LHCN-M2 (cell line): ENCODE measurements at regions not wholly inside any gene's neighbourhood (a gene's known extent, or its start where the extent isn't known, plus 50 kb on each side); places are given as distances from the start of the nearest gene placed in this dataset.
"Not testable (repeated sequence)": the region's sequence is repeated elsewhere in the genome, so short reads cannot be mapped to it uniquely, and the experiment has no call there.

Experiments used
- DNase-seq: peaks from one replicate; pipeline ENCODE4 v3.0.0-alpha.2; 2012; ENCODE audit warnings: low read depth

DNA sequence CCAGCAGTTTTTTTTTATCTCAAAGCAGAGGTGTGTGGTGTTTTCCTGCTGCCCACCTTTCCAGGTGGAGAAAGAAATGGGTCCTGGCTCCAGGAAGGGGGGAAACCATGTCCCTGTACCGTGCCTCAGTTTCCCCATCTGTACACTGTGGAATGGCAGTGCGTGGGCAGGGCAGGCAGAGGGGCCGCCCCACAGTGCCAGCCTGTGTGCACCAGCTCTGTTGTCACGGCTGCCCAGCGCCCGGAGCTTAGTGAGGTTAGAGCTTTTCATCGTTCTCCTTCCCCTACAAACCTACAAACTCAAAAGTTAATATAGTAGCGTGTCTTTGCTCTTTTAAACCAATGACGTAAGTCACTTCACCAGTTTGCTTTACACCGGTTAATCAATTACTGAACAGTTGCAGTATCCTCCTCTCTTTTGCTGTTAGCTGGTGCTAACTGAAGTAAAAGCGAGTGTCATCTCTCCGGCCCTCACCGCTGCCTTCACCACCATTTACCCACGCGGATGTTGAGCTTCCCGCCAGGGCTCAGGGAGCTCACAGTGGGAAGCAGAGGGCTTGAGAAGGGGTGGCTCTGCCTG is 114.8 kb upstream of the ADRA2C start:
- no peak for DNase-seq

- no peak for DNase-seq
Observed at GRCh38 chr4:3649491-3649890, 116.7 kb upstream of the ADRA2C start.

GRCh38 chr4:3648731-3649130 is 116.5 kb upstream of the LRPAP1 start:
- DNase-seq: no peak

DNA sequence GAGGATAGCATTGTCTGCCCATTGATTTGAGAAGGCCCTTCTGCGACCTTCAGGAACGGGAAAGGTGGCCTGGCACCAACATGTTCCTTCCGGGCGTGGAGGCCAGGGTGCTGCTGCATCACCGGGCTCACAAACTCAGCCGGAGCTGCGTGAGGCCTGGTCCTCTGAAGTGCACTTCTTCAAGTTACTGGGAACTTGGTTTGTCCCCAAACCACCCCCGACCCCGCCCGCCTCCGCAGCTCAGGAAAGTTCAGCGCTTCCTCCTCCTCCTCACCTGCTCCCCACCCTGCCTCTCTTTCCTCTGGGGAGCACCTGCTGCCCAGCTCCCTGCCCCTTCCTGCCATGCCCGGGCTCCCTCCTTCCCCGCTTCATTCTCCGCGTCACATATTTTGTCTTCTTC is 116.0 kb upstream of the LRPAP1 start:
- DNase-seq: no peak

DNA sequence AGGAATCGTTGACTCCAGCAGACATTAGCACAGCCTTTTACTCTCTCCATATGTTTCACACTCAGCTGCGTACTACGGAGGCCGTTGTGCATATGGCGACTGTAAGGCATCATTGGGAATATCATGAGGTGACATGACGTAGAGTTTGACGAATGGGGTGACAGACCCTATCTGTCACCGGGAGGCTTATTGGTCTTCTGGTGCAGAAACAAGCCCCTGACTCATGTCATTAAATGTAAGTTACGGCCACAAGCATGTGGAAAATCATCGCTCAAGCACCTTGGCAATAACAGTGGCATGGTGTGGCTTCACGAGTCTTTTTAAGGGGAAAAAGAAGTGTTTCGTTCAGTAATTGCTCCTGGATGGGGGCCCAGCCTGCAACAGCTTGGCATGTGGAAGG is 115.2 kb upstream of the LRPAP1 start:
- no peak for DNase-seq

DNA sequence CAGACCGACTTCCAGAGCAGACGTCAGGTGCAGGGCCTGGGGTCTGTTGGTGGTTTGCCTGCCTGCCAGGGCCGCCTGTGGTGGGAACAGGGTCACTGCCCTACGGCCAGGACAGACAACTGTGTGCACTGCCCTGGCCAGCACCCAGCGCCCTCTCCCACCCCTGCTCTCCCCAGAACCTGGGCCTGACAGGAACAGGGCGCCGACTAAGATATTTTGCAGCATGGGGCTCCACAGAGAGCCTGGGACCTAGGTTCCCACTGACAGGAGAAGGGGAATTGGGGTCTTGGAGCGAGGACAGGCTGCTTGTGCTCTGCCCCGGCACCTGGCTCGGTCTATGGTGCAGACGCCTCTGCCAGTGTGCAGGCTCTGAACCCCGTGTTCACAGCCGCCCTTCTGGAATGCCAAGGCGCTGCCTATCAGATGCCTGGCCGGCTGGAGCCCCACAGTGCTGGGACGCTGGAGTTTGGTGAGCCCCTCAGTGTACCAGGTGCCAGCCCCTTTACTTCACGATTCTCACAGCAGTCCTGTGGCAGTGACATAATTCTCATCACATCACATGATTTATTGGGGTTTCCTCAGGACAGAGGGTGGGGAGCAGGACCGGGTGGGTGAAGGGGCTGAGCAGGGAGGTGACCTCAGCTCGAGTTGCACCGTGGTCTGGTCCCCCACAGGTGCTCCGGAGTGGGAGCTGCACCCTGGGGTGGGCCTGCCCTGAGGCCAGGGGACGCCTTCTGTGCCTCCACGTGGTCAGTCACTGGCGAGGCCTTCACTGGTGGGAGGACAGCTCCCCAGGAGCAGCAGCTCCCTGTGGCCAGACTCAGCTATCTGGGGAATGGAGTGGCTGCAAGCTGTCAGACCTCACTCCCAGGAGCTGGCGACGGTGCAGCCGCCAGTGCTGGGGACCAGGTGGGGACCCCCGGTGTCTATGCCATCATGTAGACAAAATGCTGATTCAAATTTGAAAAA is 113.8 kb upstream of the LRPAP1 start:
- DNase-seq: no peak

GRCh38 chr4:3644849-3645627 is 112.8 kb upstream of the LRPAP1 start:
- DNase-seq: peak; percentile 60

- DNase-seq: no peak
Observed at GRCh38 chr4:3643518-3644433, 111.6 kb upstream of the LRPAP1 start.

GRCh38 chr4:3642806-3643517 is 110.7 kb upstream of the LRPAP1 start:
- no peak for DNase-seq

DNA sequence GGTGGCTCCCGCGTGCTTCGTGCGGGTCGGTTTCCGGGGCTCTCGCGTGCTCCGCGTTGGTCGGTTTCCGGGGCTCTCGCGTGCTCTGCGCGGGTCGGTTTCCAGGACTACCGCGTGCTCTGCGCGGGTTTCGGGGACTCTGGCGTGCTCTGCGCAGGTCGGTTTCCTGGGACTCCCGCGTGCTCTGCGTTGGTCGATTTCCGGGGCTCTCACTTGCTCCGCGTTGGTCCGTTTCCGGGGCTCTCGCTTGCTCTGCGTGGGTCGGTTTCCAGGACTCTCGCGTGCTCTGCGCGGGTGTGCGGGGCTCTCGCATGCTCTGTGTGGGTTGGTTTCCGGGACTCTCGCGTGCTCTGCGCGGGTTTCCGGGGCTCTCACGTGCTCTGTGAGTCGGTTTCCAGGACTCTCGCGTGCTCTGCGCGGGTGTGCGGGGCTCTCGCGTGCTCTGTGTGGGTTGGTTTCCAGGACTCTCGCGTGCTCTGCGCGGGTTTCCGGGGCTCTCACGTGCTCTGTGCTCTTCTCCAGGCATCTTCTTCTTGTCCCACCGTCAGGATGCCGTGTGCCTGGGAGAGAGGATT is 109.9 kb upstream of the LRPAP1 start:
- no peak for DNase-seq

DNA sequence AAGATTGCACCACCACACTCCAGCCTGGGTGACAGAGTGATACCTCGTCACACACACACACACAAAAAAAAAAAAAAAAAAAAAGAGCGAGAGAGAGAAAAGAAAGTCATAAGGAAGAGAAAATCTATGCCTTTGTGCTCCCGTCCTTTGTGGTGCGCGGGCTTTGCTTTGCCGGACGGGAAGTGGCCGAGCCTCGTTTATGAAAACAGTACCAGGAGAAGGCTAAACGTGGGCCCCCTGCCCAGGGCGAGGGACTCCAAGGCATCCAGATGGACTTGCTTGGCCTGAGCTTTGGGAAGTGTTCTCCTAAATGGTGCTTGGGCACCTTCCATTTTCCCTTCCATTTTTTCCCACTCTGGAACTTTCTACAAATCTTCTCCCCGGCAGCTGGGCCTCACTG is 109.3 kb upstream of the LRPAP1 start:
- DNase-seq: no peak

- DNase-seq: peak; percentile 15
Observed at GRCh38 chr4:3640587-3640962, 108.4 kb upstream of the LRPAP1 start.

DNA sequence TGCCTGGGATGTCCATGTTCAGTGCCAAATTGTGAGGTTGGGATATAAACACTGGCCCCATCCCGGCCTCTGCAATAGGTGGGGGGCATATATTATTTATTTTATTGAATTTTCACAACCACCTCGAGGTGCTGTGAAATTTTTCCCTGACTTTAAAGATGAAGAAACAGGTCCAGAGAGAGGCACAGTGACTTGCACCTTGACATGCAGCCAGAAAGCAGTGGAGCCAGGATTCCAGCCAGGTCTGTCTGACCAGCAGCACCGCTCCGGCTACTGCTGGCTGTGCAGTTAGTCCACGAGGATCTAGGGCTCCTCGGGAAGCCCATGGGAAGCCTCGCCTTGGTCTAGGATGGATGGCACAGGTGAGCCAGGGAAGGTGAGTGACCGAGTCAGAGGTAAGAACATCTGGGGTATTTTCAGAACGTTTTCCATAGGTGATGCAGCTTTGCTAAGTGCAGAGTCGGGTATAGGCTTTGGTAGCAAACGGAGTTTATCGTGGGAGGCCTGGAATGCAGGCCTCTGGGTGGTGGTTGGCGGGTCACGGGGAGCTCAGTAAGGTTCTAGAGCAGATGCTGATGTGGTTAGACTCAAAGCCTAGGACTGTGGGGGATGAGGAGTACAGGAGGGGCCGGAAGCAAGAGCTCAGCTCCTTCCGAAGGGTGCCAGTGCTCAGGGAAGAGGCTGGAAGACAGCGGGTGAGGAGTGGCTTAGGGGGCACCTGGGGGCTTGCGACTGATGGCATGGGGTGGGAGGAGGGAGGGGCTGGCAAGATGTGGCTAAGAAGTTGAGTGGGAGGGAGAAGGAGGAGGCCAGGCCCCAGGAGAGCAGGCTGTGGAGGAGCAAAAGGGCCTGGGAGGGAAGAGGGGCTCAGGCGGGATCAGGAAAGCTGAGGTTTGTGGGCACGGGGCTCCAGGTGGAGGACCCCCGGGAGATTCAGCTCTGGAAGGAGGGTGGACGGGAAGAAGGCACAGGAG is 107.7 kb upstream of the LRPAP1 start:
- DNase-seq: no peak

DNA sequence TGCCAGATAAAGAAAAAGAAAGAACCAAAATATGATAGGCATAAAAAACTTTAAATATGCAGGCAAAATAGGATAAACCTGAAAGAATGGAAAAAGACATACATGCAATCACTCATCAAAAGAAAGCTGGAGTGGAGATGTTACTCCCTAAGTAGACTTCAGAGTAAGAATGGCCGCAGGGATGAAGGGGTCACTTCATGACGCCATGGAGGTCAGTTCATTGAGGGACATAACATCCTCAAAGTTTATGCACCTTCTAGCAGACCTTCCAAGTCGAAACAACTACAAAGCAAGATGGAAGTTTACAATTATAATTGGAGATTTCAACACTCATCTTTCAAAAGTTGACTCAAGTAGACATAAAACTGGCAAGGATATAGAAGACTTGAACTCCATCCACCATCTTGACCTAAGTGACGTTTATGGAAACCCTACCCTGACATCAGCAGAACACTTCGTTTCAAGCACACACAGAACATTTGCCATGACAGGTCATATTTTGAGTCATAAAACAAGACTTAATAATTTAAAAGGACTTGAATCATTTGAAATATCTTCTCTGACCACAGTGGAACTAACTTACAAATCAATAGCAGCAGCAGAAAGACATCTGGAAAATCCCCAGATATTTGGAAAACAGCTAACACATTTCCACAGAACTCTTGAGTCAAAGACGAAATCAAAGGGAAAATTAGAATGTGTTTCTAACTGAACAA is 106.0 kb upstream of the LRPAP1 start:
- DNase-seq: no peak

GRCh38 chr4:3637326-3638016 is 105.2 kb upstream of the LRPAP1 start:
- no peak for DNase-seq

DNA sequence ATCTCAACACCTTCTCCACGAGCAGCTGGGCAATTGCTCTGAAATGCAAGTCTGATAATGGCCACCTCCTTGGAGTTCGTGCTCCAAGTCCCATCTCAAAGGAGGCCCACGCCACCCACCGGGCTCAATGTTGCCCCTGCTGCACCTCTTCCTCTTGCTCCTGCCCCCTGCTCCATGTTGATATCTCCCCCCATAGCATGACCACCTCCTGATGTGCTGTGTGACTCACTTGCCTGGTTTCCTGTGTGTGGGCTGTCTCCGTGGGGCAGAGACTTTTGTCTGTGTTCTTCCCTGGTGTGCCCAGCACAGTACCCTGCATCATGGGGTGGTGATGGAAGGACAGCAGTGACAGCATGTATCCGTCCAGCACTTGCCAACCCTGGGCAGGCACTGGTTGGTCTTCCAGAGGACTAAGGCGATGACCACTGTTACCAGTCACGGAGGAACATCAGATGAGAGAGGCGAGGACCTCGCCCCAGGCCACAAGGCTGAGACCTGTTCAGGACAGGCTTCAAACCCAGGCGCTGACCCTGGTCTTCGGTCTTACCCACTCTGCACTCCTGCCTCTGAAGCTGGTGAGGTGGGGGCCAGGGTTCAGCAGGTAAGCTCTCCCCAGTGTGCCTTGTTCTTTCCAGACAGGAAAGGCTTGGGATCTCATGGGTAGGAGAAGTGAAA is 104.6 kb upstream of the LRPAP1 start:
- DNase-seq: no peak

- not testable (repeated sequence) for DNase-seq
Observed at GRCh38 chr4:3636020-3636419, 103.8 kb upstream of the LRPAP1 start.
